OCI-LY3 (cell line): ENCODE measurements at regions not wholly inside any gene's neighbourhood (a gene's known extent, or its start where the extent isn't known, plus 50 kb on each side); places are given as distances from the start of the nearest gene placed in this dataset.

Source experiments
- H2AFZ ChIP-seq: fragments of 200-600, 300-600 bp; shearing (Covaris generic); 2 replicates; pipeline ENCODE4 v1.6.0; 2014; ENCODE audit warnings: antibody characterized with exemption, low read depth, low read length
- H3K27ac ChIP-seq: fragments of 200-600, 300-600 bp; sonication (generic); 2 replicates; pipeline ENCODE4 v1.5.1; 2014; ENCODE audit warnings: mild to moderate bottlenecking, low read length, moderate library complexity, mixed read lengths
- H3K27me3 ChIP-seq: fragments of 200-600, 300-600 bp; sonication (generic); 2 replicates; pipeline ENCODE4 v1.6.1; 2014; ENCODE audit warnings: low read depth, low read length, mixed read lengths
- H3K36me3 ChIP-seq: fragments of 200-600, 300-600 bp; sonication (generic); replicated peaks from 2 replicates; pipeline ENCODE3; 2014; ENCODE audit warnings: low read depth, low read length, mixed read lengths
- H3K4me1 ChIP-seq: fragments of 300-600, 200-600 bp; sonication (generic); 2 replicates; pipeline ENCODE4 v1.6.1; 2014; ENCODE audit warnings: low read length, mixed read lengths
- H3K4me2 ChIP-seq: fragments of 200-600, 300-600 bp; sonication (generic); 2 replicates; pipeline ENCODE4 v1.6.1; 2014; ENCODE audit warnings: low read length, mixed read lengths
- H3K4me3 ChIP-seq: fragments of 300-600, 200-600 bp; sonication (generic); 2 replicates; pipeline ENCODE4 v1.5.1; 2014; ENCODE audit warnings: antibody characterized with exemption, mild to moderate bottlenecking, low read length, moderate library complexity
- H3K79me2 ChIP-seq: fragments of 300-600, 200-600 bp; shearing (Covaris generic); 2 replicates; pipeline ENCODE4 v1.6.1; 2014; ENCODE audit warnings: mild to moderate bottlenecking, low read length, mixed read lengths
- H3K9ac ChIP-seq: fragments of 300-600, 200-600 bp; shearing (Covaris generic); 2 replicates; pipeline ENCODE4 v1.6.0; 2014; ENCODE audit warnings: mild to moderate bottlenecking, low read length, moderate library complexity
- H3K9me3 ChIP-seq: fragments of 200-600, 300-600 bp; shearing (Covaris generic); 2 replicates; pipeline ENCODE4 v1.6.1; 2014; ENCODE audit warnings: low read length, mixed read lengths; ENCODE audit not compliant: insufficient read depth
- H4K20me1 ChIP-seq: fragments of 200-600, 300-600 bp; sonication (generic); 2 replicates; pipeline ENCODE4 v1.6.1; 2016; ENCODE audit warnings: low read length, mixed read lengths; ENCODE audit not compliant: insufficient read depth
- CTCF ChIP-seq: fragments of 200-600, 300-600 bp; sonication (generic); IDR thresholded peaks from 2 replicates; pipeline ENCODE4 v1.5.1; 2014; ENCODE audit warnings: antibody characterized with exemption, low read length, low read depth
- EZH2phosphoT487 ChIP-seq: fragments of 200-600 bp; shearing (Covaris generic); IDR thresholded peaks from 2 replicates; pipeline ENCODE4 v1.6.1; 2018; ENCODE audit warnings: antibody characterized with exemption, mixed run types, low read depth

- no peak overlapping the region for H3K9ac ChIP-seq
- H4K20me1 ChIP-seq, result no peaks in the 10 kb centered on the region
- H3K4me2 ChIP-seq, result no peak overlapping the region
- no peaks in the 10 kb centered on the region for H3K9me3 ChIP-seq
- no peak overlapping the region for H3K27ac ChIP-seq
- TF ChIP-seq EZH2phosphoT487 (no peak), CTCF (no peak)
- H3K27me3 ChIP-seq, result no peaks in the 10 kb centered on the region
- no peak overlapping the region for H2AFZ ChIP-seq
- H3K4me1 ChIP-seq, result no peaks in the 10 kb centered on the region
- no peaks in the 10 kb centered on the region for H3K36me3 ChIP-seq
- no peaks in the 10 kb centered on the region for H3K79me2 ChIP-seq
- H3K4me3 ChIP-seq, result no peak overlapping the region
Measured at GRCh38 chr7:21142081-21142480, 285.8 kb upstream of the SP4 start.

- no peak overlapping the region for H3K9ac ChIP-seq
Measured at GRCh38 chr7:21146642-21147423, 281.1 kb upstream of the SP4 start.

DNA sequence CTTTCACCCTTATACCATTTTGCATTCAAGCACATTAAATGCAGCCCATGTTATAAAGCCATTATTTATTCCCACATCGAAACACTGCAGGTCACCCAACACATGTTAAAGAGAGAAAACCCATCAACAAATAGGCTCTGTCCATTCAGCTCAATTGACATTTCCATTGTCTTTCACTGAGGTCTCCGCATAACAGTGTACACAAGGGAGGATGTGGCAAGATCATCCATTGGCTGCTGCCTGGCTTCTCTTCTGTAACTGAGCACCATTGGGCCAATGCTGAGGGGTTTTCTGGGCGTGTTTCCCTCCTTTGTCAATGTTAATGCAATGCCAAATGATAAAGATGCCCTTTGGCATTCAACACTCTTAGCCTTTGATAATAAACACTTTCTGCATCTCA is 278.1 kb upstream of the SP4 start:
- no peak overlapping the region for H3K9ac ChIP-seq
- no peak overlapping the region for H3K4me3 ChIP-seq
- TF ChIP-seq EZH2phosphoT487, result no peak
- TF ChIP-seq CTCF, result no peak
- H3K4me1 ChIP-seq, result no peaks in the 10 kb centered on the region
- no peaks in the 10 kb centered on the region for H3K79me2 ChIP-seq
- H3K27me3 ChIP-seq, result no peaks in the 10 kb centered on the region
- no peak overlapping the region for H2AFZ ChIP-seq
- H4K20me1 ChIP-seq, result no peaks in the 10 kb centered on the region
- H3K27ac ChIP-seq, result no peak overlapping the region
- no peaks in the 10 kb centered on the region for H3K36me3 ChIP-seq
- H3K9me3 ChIP-seq, result no peaks in the 10 kb centered on the region
- no peak overlapping the region for H3K4me2 ChIP-seq

More at GRCh38 chr7:21146642-21147423, 281.1 kb upstream of the SP4 start:
- H3K79me2 ChIP-seq, result no peaks in the 10 kb centered on the region
- TF ChIP-seq EZH2phosphoT487 (no peak), CTCF (no peak)
- no peaks in the 10 kb centered on the region for H3K4me1 ChIP-seq
- no peak overlapping the region for H3K4me3 ChIP-seq
- no peaks in the 10 kb centered on the region for H3K9me3 ChIP-seq
- no peak overlapping the region for H2AFZ ChIP-seq
- H3K36me3 ChIP-seq, result no peaks in the 10 kb centered on the region
- no peaks in the 10 kb centered on the region for H3K27me3 ChIP-seq
- no peak overlapping the region for H3K4me2 ChIP-seq
- no peak overlapping the region for H3K27ac ChIP-seq
- no peaks in the 10 kb centered on the region for H4K20me1 ChIP-seq

DNA sequence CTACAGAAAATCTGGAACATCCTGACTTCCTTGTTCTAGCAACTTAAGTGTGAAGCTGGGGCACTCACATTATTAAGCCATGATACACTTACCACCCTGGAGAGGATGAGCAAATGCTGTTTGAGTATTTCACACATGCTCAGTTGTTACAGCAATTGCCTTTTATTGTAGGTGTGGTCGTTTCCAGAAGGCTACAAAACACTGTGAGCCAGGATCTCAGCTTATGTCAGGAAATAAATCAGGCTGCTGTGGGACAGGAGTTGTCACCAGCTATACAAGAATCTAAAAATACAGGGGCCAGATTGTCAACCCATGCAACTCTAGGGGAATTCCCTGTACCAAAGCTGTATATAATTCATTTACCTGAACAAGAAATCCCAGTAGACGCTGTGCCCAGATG is 273.3 kb upstream of the SP4 start:
- no peak overlapping the region for H3K4me2 ChIP-seq
- H3K9me3 ChIP-seq, result no peaks in the 10 kb centered on the region
- no peaks in the 10 kb centered on the region for H3K4me1 ChIP-seq
- no peaks in the 10 kb centered on the region for H4K20me1 ChIP-seq
- no peaks in the 10 kb centered on the region for H3K79me2 ChIP-seq
- no peak overlapping the region for H3K4me3 ChIP-seq
- TF ChIP-seq EZH2phosphoT487 (no peak), CTCF (no peak)
- no peak overlapping the region for H3K27ac ChIP-seq
- no peaks in the 10 kb centered on the region for H3K36me3 ChIP-seq
- H3K27me3 ChIP-seq, result no peaks in the 10 kb centered on the region
- H2AFZ ChIP-seq, result no peak overlapping the region
- no peak overlapping the region for H3K9ac ChIP-seq
